Small intestine (tissue), 7 donors: ENCODE measurements at regions not wholly inside any gene's neighbourhood (a gene's known extent, or its start where the extent isn't known, plus 50 kb on each side); places are given as distances from the start of the nearest gene placed in this dataset.
"Not testable (repeated sequence)": the region's sequence is repeated elsewhere in the genome, so short reads cannot be mapped to it uniquely, and the experiment has no call there.

Experiments
- DNase-seq, 2 donors: peaks; one replicate each; pipeline versions ENCODE4 v3.0.0 to v3.0.0-alpha.2; 2013
- FAIRE-seq: peaks from 2 replicates; lab custom pipeline; 2012; peaks lifted over from hg19 to GRCh38; lab: Jason Lieb, UNC
- H3K27ac ChIP-seq, 3 donors: one replicate each; pipeline ENCODE4 v1.5.1; 2013; ENCODE audit warnings: low read length in 2 of 3, mild to moderate bottlenecking in 2 of 3, control low read depth in 1 of 3, inconsistent platforms in 1 of 3, low read depth in 1 of 3, moderate library complexity in 1 of 3
- H3K27me3 ChIP-seq, 3 donors: one replicate each; pipeline ENCODE4 v1.6.1; 2013; ENCODE audit warnings: low read length in 3 of 3, inconsistent platforms in 1 of 3; ENCODE audit not compliant: control insufficient read depth in 3 of 3, insufficient read depth in 3 of 3
- H3K36me3 ChIP-seq, 3 donors: one replicate each; pipeline ENCODE4 v1.6.1; 2013; ENCODE audit warnings: low read length in 3 of 3, inconsistent platforms in 1 of 3, low read depth in 1 of 3, mild to moderate bottlenecking in 1 of 3, moderate library complexity in 1 of 3; ENCODE audit not compliant: control insufficient read depth in 3 of 3, insufficient read depth in 2 of 3
- H3K4me1 ChIP-seq, 3 donors: one replicate each; pipeline ENCODE4 v1.6.1; 2013; ENCODE audit warnings: low read length in 2 of 3, inconsistent platforms in 1 of 3, low read depth in 1 of 3, mild to moderate bottlenecking in 1 of 3, moderate library complexity in 1 of 3; ENCODE audit not compliant: control insufficient read depth in 3 of 3, insufficient read depth in 2 of 3
- H3K4me3 ChIP-seq, 3 donors: one replicate each; pipeline ENCODE4 v1.5.1; 2013; ENCODE audit warnings: low read length in 3 of 3, control low read depth in 1 of 3, inconsistent platforms in 1 of 3, low read depth in 1 of 3, mild to moderate bottlenecking in 1 of 3, moderate library complexity in 1 of 3
- H3K9me3 ChIP-seq, 2 donors: one replicate each; pipeline ENCODE4 v1.6.1; 2013; ENCODE audit warnings: low read depth in 1 of 2, low read length in 1 of 2; ENCODE audit not compliant: control insufficient read depth in 2 of 2, insufficient read depth in 1 of 2
- WGBS, 3 donors: extraction: QIAGEN DNeasy Blood & Tissue Kit; methylation state at CpG; one replicate each; pipeline ENCODE4 v1.1.7; 2013; 5-methylcytosine and 5-hydroxymethylcytosine counted together
- donor health status: healthy with polysubstance abuse.
- donor health status: control.
- donor health status: control.
- donor health status: Bipolar disorder and iron deficiency.
- donor health status: healthy.

GRCh38 chr22:48997605-48998004 is 830.1 kb downstream of the BRD1 start:
- not testable (repeated sequence) for H3K27me3 ChIP-seq, H3K27ac ChIP-seq, H3K4me1 ChIP-seq, H3K9me3 ChIP-seq, FAIRE-seq, H3K4me3 ChIP-seq, H3K36me3 ChIP-seq, DNase-seq
- 91 to 93% (median 92%) methylated on average over 12 to 14 of the region's 14 CpGs for WGBS, 3 donors

GRCh38 chr22:48993655-48994054 is 834.0 kb downstream of the BRD1 start:
- Histone ChIP-seq H3K4me1 (no peaks in the 10 kb centered on the region), H3K27ac (no peak overlapping the region), H3K9me3 (no peaks in the 10 kb centered on the region), H3K36me3 (no peaks in the 10 kb centered on the region), H3K4me3 (no peak overlapping the region), H3K27me3 (peaks cover 0 to 2% (median 0%) of the 10 kb centered on the region in 3 donors)
- FAIRE-seq = no peak
- no peak for DNase-seq
- WGBS, 3 donors = 45 to 60% (median 53%) methylated on average over 5 of the region's 5 CpGs

GRCh38 chr22:48984639-48985038 is 843.0 kb downstream of the BRD1 start:
- Histone ChIP-seq H3K36me3 (no peaks in the 10 kb centered on the region), H3K4me1 (no peaks in the 10 kb centered on the region), H3K27me3 (peaks cover 0 to 7% (median 0%) of the 10 kb centered on the region in 3 donors), H3K9me3 (no peaks in the 10 kb centered on the region), H3K27ac (no peak overlapping the region), H3K4me3 (no peak overlapping the region)
- no peak for DNase-seq
- FAIRE-seq = no peak
- WGBS, 3 donors = 74 to 77% (median 75%) methylated on average over 14 of the region's 14 CpGs

GRCh38 chr22:48982321-48982905 is 845.3 kb downstream of the BRD1 start:
- Histone ChIP-seq H3K9me3 (no peaks in the 10 kb centered on the region), H3K36me3 (no peaks in the 10 kb centered on the region), H3K27me3 (peaks cover 0 to 7% (median 0%) of the 10 kb centered on the region in 3 donors), H3K4me3 (no peak overlapping the region), H3K4me1 (no peaks in the 10 kb centered on the region), H3K27ac (no peak overlapping the region)
- FAIRE-seq (no peak), DNase-seq (no peak)
- WGBS, 3 donors = 77 to 89% (median 78%) methylated on average over 10 of the region's 10 CpGs

GRCh38 chr22:48981371-48982061 is 846.2 kb downstream of the BRD1 start:
- H3K4me3 ChIP-seq = no peak overlapping the region
- peaks cover 0 to 7% (median 0%) of the 10 kb centered on the region in 3 donors for H3K27me3 ChIP-seq
- FAIRE-seq (no peak), DNase-seq (no peak)
- no peaks in the 10 kb centered on the region for H3K4me1 ChIP-seq
- H3K36me3 ChIP-seq = no peaks in the 10 kb centered on the region
- H3K9me3 ChIP-seq = no peaks in the 10 kb centered on the region
- 46 to 62% (median 61%) methylated on average over 20 of the region's 20 CpGs for WGBS, 3 donors
- no peak overlapping the region for H3K27ac ChIP-seq

- no peaks in the 10 kb centered on the region for H3K36me3 ChIP-seq
- DNase-seq (no peak), FAIRE-seq (no peak)
- 57 to 67% (median 66%) methylated on average over 10 of the region's 10 CpGs for WGBS, 3 donors
- H3K27ac ChIP-seq = no peak overlapping the region
- peaks cover 0 to 7% (median 0%) of the 10 kb centered on the region in 3 donors for H3K27me3 ChIP-seq
- H3K4me1 ChIP-seq = no peaks in the 10 kb centered on the region
- H3K4me3 ChIP-seq = no peak overlapping the region
- no peaks in the 10 kb centered on the region for H3K9me3 ChIP-seq
Observed at GRCh38 chr22:48980918-48981317, 846.8 kb downstream of the BRD1 start.

- DNase-seq (no peak), FAIRE-seq (no peak)
- Histone ChIP-seq H3K9me3 (no peaks in the 10 kb centered on the region), H3K4me1 (no peaks in the 10 kb centered on the region), H3K27me3 (peaks cover 0 to 7% (median 0%) of the 10 kb centered on the region in 3 donors), H3K27ac (no peak overlapping the region), H3K36me3 (no peaks in the 10 kb centered on the region), H3K4me3 (no peak overlapping the region)
- 84 to 86% (median 85%) methylated on average over 14 of the region's 14 CpGs for WGBS, 3 donors
Observed at GRCh38 chr22:48980409-48980808, 847.3 kb downstream of the BRD1 start.

- WGBS, 3 donors = 47 to 57% (median 56%) methylated on average over 4 of the region's 4 CpGs
- H3K4me3 ChIP-seq = no peak overlapping the region
- H3K9me3 ChIP-seq = no peaks in the 10 kb centered on the region
- no peaks in the 10 kb centered on the region for H3K36me3 ChIP-seq
- H3K4me1 ChIP-seq = no peaks in the 10 kb centered on the region
- peaks cover 0 to 7% (median 0%) of the 10 kb centered on the region in 3 donors for H3K27me3 ChIP-seq
- DNase-seq (no peak), FAIRE-seq (no peak)
- no peak overlapping the region for H3K27ac ChIP-seq
Observed at GRCh38 chr22:48979482-48979881, 848.2 kb downstream of the BRD1 start.
